GM18907 (cell line): ENCODE measurements at regions not wholly inside any gene's neighbourhood (a gene's known extent, or its start where the extent isn't known, plus 50 kb on each side); places are given as distances from the start of the nearest gene placed in this dataset.
"Not testable (repeated sequence)": the region's sequence is repeated elsewhere in the genome, so short reads cannot be mapped to it uniquely, and the experiment has no call there.

ENCODE experiments used
- ATAC-seq: cut with Tn5 transposase; IDR thresholded peaks from one replicate; pipeline ENCODE4 v1.9.1; 2021; ENCODE audit warnings: mild to moderate bottlenecking, moderate library complexity; ENCODE audit not compliant: unreplicated experiment

DNA sequence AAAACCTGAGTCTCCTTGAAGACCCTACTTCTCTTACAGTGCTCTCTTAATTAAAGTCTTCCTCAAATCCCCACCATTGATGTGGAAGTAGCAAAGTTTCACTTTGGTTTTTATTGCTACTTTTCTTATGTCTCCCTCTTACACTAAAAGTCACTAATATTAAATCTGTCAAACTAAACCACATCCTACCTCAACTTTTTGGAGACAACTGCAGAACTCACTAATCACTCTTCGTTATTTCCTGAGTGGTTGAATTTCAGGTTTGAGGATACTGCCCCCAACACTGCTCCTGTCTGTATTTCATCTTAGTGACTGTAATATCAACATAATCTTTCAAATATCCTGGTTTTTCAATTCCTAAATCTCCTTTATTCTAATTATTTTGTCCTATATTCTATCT lies 213.0 kb upstream of the PDE3A start:
- ATAC-seq: no peak

DNA sequence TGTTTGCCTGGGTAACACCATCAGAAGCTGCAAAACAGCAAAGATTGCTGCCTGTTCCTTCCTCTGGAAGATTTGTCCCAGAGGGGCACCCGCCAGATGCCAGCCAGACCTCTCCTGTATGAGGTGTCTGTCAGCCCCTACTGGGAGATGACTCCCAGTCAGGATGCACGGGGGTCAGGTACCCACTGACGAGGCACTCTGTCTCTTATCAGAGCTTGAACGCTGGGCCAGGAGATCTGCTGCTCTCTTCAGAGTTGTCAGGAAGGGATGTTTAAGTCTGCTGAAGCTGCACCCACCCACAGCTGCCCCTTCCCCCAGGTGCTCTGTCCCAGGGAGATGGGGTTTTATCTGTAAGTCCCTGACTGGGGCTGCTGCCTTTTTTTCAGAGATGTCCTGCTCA lies 207.4 kb upstream of the PDE3A start:
- not testable (repeated sequence) for ATAC-seq

DNA sequence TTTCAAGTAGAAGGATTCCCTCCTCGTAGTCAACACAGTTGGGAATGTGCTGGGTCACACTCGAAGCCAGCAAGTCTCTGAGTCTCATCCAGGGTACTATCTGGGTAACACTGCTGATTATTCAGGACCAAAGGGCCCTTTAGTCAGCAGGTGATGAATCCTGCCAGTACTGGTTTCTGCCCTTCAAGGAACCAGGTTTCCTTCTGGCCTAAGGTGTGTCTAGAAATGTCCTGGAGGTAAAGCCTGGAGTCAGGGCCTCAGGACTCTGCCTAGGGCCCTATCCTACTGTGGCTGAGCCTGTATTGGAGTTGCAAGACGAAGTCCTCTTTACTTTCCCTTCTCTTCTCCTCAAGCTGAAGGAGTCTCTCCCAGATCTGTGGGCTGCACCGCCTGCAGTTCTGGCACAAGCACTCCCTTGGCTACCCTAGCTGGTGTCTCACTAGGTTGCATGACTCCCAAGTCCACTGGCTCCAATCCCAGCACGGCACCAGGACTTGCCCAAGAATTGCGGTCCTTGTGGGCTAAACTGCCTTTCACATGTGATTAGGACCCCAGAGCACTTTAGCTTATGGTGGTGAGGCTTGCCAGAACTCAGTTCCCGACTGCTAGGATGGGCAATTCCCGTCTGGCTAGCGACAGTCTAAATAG lies 193.7 kb upstream of the PDE3A start:
- ATAC-seq: no peak

DNA sequence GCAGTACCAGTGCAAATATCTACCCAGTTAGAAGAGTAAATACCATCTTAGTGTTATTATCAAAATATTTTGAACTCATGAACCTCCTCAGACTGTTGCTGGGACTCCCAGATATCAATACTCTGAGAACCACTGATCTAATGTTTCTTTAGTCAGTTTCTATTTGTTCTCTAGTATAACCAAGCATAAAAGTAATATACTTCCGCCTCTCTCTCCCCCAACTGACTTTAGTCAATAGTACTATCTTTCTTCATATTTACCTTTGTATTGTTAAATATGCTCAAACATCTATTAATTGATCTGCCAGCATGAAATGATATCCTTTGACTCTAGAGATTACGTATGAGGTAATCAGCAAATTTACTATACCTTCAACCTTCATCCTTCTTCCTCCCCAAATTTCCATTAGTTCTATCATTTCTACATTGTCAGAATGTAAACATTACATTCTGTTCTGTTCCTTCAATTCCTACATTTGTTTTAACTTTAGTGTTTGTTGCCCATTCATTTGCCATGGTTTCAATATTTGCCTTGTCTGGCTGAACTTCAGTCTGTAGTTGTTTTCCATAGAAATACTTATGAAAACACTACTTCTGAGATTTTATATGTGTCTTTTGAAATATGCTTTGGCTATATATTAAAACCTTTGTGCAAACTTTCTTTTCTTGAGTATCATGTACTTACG lies 192.5 kb upstream of the PDE3A start:
- ATAC-seq: no peak

DNA sequence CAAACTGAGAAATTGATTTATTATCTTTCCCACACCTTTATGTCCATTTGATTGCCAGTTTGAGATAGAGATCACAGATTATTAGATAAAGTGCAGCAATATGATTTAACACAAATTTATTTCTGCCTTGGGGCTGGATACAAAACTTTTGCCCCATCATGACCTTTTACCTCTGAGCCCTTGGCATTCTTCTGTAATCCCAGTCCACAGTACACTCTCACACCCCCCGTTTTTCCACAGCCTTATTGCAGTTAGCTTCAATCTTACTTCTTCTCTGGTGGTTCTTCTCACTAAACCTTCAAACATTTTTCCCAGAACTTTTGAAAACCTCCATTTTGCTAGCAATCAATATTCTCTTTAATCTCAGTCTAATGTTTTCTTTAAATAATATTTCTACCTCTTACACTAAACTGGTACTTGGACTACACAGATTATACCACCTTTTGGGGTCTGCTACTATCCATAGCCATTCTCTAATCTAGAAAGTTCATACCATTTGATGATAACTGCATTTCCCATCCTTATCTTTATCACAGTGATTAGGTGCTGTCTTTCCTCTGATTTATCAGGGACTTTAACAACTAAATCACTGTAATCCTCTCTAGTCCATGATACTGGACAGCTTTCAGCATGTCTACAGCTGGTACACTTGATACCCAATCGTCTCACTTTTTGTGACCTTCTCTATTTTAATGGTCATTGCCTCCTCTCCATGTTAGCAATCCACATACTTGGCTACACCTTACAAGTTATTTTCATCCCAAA lies 186.7 kb upstream of the PDE3A start:
- ATAC-seq: no peak

DNA sequence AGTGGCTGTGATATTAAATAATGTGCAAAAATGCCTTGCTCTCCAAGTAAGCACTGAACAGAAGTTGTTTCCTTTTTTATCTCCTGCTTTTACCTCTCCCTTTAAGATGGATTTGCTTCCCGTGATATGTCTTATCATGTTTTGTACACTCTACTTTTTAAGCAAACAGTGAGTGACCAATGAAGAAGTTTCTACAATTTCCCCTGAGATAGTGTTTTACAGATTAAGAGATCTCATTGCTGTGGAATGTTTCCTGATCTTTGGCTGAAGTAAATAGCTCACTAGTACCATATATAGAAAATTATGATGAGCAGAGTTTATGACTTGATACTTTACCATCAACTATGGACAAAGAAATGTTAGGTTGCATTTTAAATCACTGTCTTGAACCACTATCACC lies 184.8 kb upstream of the PDE3A start:
- no peak for ATAC-seq

DNA sequence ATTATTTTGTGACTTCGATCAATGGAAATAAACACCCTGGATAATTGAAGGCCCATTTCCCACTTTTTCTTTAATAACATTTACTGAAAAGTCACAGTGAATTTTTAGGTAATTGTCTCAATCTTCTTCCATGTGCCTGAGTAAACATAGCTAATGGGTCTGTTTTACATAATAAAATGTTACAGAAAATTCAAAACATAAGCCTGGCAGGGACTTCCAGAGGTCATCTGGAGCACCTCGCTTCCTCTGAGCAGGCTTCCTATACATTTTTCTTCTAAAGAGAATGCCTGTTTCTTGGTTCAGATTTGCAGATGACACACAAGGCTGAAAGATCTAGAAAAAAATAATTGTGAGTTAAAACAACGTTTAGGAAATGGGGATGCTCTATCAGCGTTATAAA lies 183.8 kb upstream of the PDE3A start:
- ATAC-seq: no peak

DNA sequence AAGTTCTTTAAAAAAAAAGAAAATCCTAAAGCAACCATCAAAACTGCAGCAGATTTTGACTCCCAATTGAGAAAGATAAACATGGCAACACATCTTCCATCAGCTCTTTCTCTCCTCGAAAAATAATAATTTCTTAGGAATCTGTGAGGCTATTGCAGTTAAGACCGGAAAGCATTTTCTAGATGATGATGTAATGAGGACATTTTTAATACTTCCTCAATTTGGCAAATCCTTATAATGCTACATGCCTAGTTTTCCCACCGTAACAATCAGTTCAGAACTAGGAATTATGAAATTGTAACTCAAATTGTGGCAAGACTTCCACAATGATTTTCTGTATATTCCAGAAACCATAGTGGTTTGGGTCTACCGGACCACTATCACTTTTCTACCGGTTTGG lies 180.9 kb upstream of the PDE3A start:
- ATAC-seq: no peak

DNA sequence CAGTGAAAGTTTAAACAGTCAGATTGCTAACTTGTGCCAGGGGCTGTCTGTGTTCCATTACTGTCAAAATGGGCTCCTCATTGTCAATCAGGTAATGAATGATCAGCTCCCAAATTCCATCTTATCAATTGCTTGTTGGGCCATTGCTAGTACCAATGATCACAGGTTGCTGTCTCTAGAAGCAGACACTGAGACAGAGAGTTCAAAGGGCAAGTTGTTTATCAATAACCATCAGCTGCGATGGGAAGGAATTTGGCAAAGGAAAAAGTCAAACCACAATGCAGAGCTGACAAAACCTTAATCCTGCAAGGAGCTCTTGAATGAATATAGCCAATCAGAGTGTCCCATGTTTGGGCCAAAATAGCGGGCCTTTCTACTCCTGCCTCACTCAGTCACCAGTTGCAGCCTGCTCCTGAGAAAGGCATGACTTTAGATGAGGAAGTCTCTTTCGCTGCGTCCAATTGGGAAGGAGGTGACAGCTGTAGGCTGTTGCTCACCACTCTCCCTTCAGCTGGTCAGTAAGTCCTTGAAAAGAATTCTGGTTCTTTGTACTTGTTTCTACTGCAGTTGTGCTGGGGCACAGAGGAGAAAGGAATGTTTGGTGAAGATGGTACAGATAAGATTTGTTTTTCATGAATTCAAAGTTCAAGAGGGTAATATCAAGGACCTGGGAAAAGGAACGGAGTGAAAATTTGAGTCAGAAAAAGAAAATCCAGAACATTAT lies 179.2 kb upstream of the PDE3A start:
- no peak for ATAC-seq

DNA sequence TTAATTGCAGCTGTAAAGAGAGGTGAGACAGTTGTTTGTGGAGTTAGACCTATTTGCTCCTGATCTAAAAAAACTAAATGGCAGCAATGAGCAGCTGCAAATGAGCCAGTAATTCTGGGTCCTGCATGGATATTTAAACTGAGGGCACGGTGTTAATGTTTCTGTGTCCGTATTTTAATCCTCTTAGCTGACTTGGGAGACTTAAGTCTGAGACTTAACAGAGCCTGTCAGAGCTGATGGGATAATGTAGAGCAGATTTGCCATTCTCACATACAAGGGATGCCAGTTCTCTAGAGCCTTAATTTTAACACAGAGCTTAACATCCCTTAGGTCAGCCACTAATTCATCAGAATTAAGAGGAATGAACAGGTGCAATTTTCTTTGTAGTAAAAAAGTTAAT lies 178.6 kb upstream of the PDE3A start:
- no peak for ATAC-seq

DNA sequence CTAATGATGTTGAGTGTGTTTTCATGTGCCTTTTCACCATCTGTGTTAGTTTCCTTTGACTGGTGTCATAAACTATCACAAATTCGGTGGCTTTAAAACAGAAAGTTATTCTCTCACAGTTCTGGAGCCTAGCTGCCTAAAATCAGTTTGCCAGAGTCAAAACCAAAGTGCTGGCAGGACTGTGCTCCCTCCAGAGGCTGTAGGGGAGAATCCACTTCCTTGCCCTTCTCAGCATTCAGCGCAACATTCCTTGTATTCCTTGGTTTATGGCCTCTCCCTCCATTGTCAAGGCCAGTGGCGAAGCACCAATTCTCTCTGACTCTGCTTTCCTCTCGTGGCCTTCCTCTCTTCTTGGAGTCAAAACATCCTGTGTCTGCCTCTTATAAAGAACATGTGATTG lies 174.2 kb upstream of the PDE3A start:
- ATAC-seq: no peak

DNA sequence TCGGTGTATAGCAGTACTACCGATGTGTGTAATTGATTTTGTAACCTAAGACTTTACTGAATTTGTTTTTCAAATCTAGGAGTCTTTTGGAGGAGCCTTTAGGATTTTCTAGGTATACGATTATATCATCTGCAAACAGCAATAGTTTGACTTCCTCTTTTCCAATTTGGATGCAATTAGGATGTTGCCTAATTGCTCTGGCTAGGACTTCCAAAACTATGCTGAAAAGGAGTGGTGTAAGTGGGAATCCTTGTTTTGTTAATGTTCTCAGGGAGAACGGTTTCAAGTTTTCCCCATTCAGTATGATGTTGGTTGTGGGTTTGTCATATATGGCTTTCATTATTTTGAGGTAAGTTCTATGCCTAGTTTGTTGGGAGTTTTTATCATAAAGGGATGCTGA lies 171.6 kb upstream of the PDE3A start:
- ATAC-seq: no peak

DNA sequence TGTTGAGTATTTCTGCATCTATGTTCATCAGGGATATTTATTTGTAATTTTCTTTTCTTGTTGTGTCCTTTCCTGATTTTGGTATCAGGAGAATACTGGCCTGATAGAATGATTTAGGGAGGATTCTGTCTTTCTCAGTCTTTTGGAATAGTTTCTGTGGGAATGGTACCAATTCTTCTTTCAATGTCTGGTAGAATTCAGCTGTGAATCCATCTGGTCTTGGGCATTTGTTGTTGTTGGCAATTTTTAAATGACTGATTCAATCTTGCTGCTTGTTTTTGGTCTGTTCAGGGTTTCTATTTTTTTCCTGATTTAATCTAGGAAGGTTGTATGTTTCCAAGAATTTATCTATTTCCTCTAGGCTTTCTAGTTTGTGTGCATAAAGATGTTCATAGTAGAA lies 170.9 kb upstream of the PDE3A start:
- ATAC-seq: no peak

DNA sequence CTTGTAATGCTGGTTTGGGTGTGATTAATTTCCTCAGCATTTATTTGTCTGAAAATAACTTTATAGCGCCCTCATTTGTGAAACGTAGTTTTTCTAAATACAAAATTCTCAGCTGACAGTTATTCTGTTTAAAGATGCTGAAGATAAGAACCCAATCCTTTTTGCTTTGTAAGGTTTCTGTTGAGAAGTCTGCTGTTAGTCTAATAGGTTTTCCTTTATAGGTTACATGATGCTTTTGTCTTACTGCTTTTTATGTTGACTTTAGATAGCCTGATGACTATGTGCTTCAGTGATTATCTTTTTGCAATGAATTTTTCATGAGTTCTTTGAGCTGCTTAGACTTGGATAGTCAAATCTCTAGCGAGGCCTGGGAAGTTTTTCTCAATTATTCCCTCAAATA lies 168.6 kb upstream of the PDE3A start:
- no peak for ATAC-seq

DNA sequence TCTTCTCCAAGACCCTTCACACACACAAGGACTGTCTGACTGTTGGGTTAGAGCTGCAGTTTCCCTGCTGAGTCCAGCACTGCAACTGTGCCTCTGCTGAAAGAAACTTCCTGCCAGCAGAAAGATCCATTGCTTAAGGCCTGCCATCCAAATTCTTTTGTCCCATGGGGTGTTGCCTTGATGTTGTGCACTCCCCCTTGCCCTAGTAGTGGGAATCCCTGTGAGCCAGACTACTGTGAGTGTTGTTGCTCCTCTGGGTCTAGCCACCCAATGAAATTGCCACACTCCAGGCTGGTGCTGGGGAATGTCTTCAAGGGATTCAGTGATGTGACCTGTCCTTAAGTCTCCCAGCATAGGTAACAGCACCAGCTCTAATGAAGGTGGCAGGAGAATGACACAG lies 166.6 kb upstream of the PDE3A start:
- ATAC-seq: no peak

DNA sequence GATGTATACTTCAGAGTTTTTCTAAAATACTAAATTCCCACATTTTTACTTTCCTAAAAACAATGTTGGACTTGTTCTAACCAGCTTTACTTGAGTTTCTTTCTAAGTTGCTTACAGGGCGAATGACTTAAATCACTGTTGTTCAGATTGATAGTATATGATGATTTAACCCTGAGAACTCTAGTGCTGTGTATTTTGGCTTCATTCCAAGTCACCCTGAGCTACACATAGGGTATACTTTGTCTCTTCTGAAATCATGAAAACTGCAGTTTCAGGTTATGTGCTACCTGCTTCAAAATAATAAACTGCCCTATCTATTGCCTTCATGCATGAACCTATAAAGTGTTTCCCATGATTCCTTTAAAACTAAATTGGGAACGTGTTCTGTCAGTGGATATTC lies 162.5 kb upstream of the PDE3A start:
- ATAC-seq: no peak

DNA sequence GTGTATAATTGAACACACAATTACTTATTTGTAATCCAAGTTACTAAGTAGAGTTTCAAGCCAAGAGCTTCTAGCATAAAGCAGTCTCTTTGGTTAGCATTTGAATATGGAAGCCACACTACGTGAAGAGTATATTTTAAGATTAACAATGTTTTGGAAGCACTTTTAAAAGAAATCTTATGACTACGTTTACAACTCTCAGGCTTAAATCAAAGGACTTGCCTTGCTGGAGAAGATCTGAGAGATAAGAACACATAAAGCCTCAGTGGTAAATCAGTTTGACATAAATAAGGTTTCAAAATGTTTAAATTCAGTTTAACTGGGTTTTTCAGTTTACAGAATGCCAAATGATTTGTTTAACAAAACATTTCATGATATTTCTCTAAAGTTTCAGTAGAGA lies 161.9 kb upstream of the PDE3A start:
- no peak for ATAC-seq

DNA sequence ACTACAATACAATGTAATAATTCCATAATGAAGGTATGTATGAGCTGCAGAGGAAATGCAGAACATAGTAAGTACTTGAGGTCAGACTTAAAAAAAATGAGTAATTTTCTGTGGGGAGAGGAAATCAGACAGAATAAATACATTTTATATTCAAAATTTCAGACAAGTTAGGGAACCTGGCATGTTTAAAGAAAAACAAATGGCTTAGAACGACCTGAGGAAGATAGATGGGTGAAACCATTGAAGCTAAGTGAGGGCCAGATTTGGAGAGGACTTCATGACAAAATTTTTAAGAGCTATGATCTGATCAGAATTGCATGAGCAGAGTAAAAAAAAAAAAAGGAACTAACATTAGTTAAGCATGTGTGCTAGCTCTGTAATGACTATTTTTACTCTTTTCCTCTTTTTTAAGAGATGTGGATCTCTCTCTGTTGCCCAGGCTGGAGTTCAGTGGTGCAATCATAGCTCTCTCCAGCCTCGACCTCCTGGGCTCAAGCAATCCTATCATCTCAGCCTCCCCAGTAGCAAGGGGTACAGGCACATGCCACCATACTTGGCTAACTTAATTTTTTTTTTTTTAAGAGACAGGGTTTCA lies 157.6 kb upstream of the PDE3A start:
- no peak for ATAC-seq

DNA sequence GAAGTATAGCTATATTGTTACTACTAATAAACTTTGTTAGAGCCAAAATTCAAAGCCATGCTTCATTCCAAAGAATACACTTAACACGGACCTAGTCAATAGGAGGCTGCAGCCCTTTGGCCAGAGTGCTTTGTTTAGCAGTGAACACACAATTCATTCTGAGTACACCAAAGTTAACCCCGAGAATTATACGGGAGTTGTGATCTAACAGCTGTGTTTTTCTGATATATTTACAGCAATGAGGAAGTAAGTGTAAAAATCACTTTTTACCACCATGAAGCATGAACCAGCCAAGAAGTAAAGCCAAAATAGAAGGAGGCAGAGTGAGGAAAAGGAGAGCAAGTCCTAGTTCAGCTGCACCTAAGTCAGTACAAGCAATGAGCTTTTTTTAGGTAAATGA lies 156.8 kb upstream of the PDE3A start:
- ATAC-seq: no peak

DNA sequence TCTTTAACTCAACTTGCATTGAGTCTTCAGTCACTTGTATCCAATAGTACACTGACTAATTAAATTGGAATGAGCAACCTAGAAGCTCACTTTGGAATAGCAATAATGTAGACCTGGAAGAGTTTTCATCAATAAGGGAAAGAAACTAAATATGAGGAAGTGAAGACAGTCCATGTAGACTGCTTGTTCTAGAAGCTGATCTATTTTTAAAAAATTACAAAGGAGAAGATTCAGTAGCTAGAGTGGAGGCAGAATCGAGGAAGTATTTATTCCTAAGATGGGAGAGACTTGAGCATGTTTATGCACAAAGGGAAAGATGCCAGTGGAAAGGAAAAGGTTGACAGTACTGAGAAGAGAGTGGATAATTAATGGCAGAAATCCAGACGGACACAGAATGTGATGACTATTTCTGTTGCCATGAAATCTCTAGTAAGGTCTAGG lies 156.3 kb upstream of the PDE3A start:
- ATAC-seq: no peak
